Ovary (tissue), 3 donors: ENCODE measurements at regions not wholly inside any gene's neighbourhood (a gene's known extent, or its start where the extent isn't known, plus 50 kb on each side); places are given as distances from the start of the nearest gene placed in this dataset.

Experiments
- CTCF ChIP-seq, 3 donors: fragments of 450-650 bp in 2 of 3; fragments of 200-600 bp in 1 of 3; IDR thresholded peaks; one replicate each; pipeline versions ENCODE4 v1.5.1 to v1.8.0; 2016 to 2022; ENCODE audit warnings: antibody characterized with exemption in 3 of 3, mild to moderate bottlenecking in 1 of 3
- EP300 ChIP-seq: sonication (generic); formaldehyde crosslinking; IDR thresholded peaks from one replicate; pipeline ENCODE4 v1.6.1; 2017; ENCODE audit warnings: antibody characterized with exemption
- POLR2A ChIP-seq: fragments of 450-650 bp; IDR thresholded peaks from one replicate; pipeline ENCODE4 v1.6.1; 2017; ENCODE audit warnings: antibody characterized with exemption, mild to moderate bottlenecking, moderate library complexity
- donor health status: DM: no; HTN: no; CAD: no.

DNA sequence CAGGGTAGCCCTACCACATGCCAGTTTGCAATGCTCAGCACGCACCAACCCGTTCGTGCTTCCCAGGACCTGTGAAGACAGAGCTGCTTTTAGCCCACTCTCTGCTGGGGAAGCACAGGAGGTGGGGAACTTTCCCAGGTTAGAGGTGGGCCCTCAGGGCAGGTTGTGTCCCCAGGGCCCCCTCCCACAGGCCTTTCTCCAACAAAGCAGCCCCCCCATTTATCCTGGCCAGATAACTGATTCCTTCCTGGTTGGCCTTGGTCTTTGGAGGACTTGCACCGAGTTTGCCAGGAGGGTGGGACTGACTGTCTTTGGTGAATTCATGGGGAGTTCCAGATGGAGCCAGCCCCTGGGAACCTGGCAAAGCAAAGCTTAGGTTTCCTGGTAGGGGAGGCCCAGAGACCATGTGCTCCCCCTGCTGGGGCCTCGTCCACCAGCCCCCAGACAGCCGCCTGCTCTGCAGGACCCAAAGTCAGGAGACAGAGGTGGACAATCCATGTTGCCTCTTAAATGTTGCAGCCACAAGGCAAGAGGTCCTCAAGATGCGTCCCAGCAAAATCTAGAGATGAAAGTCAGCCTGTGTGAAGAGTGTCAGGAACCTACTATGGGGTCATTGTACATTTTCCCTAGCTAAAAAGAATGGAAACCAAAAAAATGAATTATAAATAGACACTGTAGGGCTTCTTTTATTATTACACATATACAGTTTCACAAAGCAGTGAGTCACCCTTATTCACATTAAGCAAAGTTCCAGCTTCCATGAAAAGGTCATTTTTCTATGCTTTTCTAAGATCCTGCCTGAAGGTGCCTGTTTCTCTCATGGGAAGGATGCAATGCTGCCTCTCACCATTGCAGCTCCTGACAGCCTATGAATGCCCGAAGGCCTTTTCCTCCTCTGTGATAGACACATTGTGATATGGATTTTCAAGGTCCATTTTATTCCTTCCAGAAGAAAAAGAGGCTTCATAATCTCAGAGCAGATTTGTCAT is 497.8 kb downstream of the PREX1 start:
- no peak for TF ChIP-seq CTCF (IDR thresholded peaks at IDR 0.05)
- no peak for TF ChIP-seq EP300
- TF ChIP-seq POLR2A, result no peak
